ENCODE measurements at regions not wholly inside any gene's neighbourhood (a gene's known extent, or its start where the extent isn't known, plus 50 kb on each side); places are given as distances from the start of the nearest gene placed in this dataset.

GRCh38 chr2:51998890-51999289 is 967.0 kb upstream of the NRXN1 start:
- DNase-seq, result no peak
- Mint-ChIP-seq H3K4me3 (no peak overlapping the region), H3K27ac (no peak overlapping the region), H3K4me1 (peaks cover 4% of the 10 kb centered on the region), H3K27me3 (ENCODE audit: low read depth, poor library complexity) (no peaks in the 10 kb centered on the region), H3K9me3 (peaks cover 5% of the 10 kb centered on the region), H3K36me3 (ENCODE audit: low read depth) (no peaks in the 10 kb centered on the region)
- TF ChIP-seq CTCF (IDR thresholded peaks at IDR 0.05), result no peak

GRCh38 chr2:51997571-51997970 is 965.6 kb upstream of the NRXN1 start:
- Mint-ChIP-seq H3K27ac (no peak overlapping the region), H3K27me3 (ENCODE audit: low read depth, poor library complexity) (no peaks in the 10 kb centered on the region), H3K4me3 (no peak overlapping the region), H3K9me3 (peaks cover 5% of the 10 kb centered on the region), H3K36me3 (ENCODE audit: low read depth) (no peaks in the 10 kb centered on the region), H3K4me1 (peaks cover 4% of the 10 kb centered on the region)
- DNase-seq, result no peak
- TF ChIP-seq CTCF (IDR thresholded peaks at IDR 0.05), result no peak

GRCh38 chr2:51995293-51995692 is 963.4 kb upstream of the NRXN1 start:
- Mint-ChIP-seq H3K36me3 (ENCODE audit: low read depth) (no peaks in the 10 kb centered on the region), H3K27ac (no peak overlapping the region)

GRCh38 chr2:51994123-51994763 is 962.3 kb upstream of the NRXN1 start:
- H3K4me3 Mint-ChIP-seq, result no peak overlapping the region
- no peak for DNase-seq
- H3K27me3 Mint-ChIP-seq (ENCODE audit: low read depth, poor library complexity), result no peaks in the 10 kb centered on the region
- no peak for TF ChIP-seq CTCF (IDR thresholded peaks at IDR 0.05)
- no peaks in the 10 kb centered on the region for H3K36me3 Mint-ChIP-seq (ENCODE audit: low read depth)
- H3K9me3 Mint-ChIP-seq, result peaks cover 5% of the 10 kb centered on the region
- peaks cover 4% of the 10 kb centered on the region for H3K4me1 Mint-ChIP-seq
- no peak overlapping the region for H3K27ac Mint-ChIP-seq

More at GRCh38 chr2:51995293-51995692, 963.4 kb upstream of the NRXN1 start:
- no peaks in the 10 kb centered on the region for H3K27me3 Mint-ChIP-seq (ENCODE audit: low read depth, poor library complexity)
- peaks cover 4% of the 10 kb centered on the region for H3K4me1 Mint-ChIP-seq
- no peak for DNase-seq
- peaks cover 5% of the 10 kb centered on the region for H3K9me3 Mint-ChIP-seq
- H3K4me3 Mint-ChIP-seq, result no peak overlapping the region
- no peak for TF ChIP-seq CTCF (IDR thresholded peaks at IDR 0.05)

GRCh38 chr2:51990684-51991083 is 958.8 kb upstream of the NRXN1 start:
- peaks cover 4% of the 10 kb centered on the region for H3K4me1 Mint-ChIP-seq
- no peaks in the 10 kb centered on the region for H3K9me3 Mint-ChIP-seq
- H3K27ac Mint-ChIP-seq, result no peak overlapping the region
- no peaks in the 10 kb centered on the region for H3K36me3 Mint-ChIP-seq (ENCODE audit: low read depth)
- no peak overlapping the region for H3K4me3 Mint-ChIP-seq
- no peak for DNase-seq
- no peak for TF ChIP-seq CTCF (IDR thresholded peaks at IDR 0.05)
- no peaks in the 10 kb centered on the region for H3K27me3 Mint-ChIP-seq (ENCODE audit: low read depth, poor library complexity)

- no peak overlapping the region for H3K4me3 Mint-ChIP-seq
- DNase-seq, result no peak
- H3K36me3 Mint-ChIP-seq (ENCODE audit: low read depth), result no peaks in the 10 kb centered on the region
- TF ChIP-seq CTCF (IDR thresholded peaks at IDR 0.05), result no peak
- no peak overlapping the region for H3K27ac Mint-ChIP-seq
- H3K27me3 Mint-ChIP-seq (ENCODE audit: low read depth, poor library complexity), result no peaks in the 10 kb centered on the region
- no peaks in the 10 kb centered on the region for H3K9me3 Mint-ChIP-seq
- no peaks in the 10 kb centered on the region for H3K4me1 Mint-ChIP-seq
Observed at GRCh38 chr2:51986101-51986500, 954.2 kb upstream of the NRXN1 start.
